VCaP (cell line): ENCODE measurements at regions not wholly inside any gene's neighbourhood (a gene's known extent, or its start where the extent isn't known, plus 50 kb on each side); places are given as distances from the start of the nearest gene placed in this dataset.

ENCODE experiments used
- H3K27ac ChIP-seq: fragments of 450-650 bp; 2 replicates; pipeline ENCODE4 v1.5.1; 2017
- CTCF ChIP-seq: fragments of 450-650 bp; conservative IDR thresholded peaks from 2 replicates; pipeline ENCODE4 v1.5.1; 2017; ENCODE audit warnings: mild to moderate bottlenecking, moderate library complexity

GRCh38 chr2:138997856-138998517 lies 217.8 kb upstream of the NXPH2 start:
- H3K27ac ChIP-seq = no peak overlapping the region
- TF ChIP-seq CTCF = no peak

GRCh38 chr2:138997346-138997745 lies 217.2 kb upstream of the NXPH2 start:
- TF ChIP-seq CTCF = no peak
- H3K27ac ChIP-seq = no peak overlapping the region

- TF ChIP-seq CTCF = no peak
- no peak overlapping the region for H3K27ac ChIP-seq
These were observed 214.3 kb upstream of the NXPH2 start for GRCh38 chr2:138994502-138994901.

- H3K27ac ChIP-seq = no peak overlapping the region
- TF ChIP-seq CTCF = no peak
These were observed 205.7 kb upstream of the NXPH2 start for GRCh38 chr2:138985881-138986280.

GRCh38 chr2:138979131-138979785 lies 199.1 kb upstream of the NXPH2 start:
- no peak overlapping the region for H3K27ac ChIP-seq
- TF ChIP-seq CTCF = no peak

- no peak for TF ChIP-seq CTCF
- H3K27ac ChIP-seq = no peak overlapping the region
These were observed 194.5 kb upstream of the NXPH2 start for GRCh38 chr2:138974651-138975050.

GRCh38 chr2:138964418-138964817 lies 184.2 kb upstream of the NXPH2 start:
- TF ChIP-seq CTCF = no peak
- H3K27ac ChIP-seq = no peak overlapping the region
